ENCODE measurements at regions not wholly inside any gene's neighbourhood (a gene's known extent, or its start where the extent isn't known, plus 50 kb on each side); places are given as distances from the start of the nearest gene placed in this dataset.

DNA sequence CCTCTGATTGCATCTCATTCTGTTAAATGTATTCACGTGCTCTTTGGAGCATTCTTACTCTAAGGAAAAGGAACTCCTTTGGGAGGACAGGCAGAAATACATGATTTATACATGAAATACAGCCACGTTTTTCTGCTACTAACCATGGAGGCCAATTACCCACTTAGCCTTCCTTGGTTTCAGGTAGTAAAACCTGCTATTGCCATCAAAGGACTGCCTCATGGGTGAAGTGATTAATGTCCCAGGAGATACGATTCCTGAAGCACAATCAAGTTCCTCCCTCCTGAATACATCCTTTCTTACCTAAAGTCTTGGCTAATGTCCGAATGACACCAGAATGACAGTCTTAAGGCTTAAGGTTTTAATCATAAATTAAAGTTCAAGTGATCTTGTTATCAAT, 58.5 kb upstream of the PIK3CG start:
- no peak for DNase-seq (ENCODE audit: low read depth in 2 of 3, low spot score in 2 of 3)

DNA sequence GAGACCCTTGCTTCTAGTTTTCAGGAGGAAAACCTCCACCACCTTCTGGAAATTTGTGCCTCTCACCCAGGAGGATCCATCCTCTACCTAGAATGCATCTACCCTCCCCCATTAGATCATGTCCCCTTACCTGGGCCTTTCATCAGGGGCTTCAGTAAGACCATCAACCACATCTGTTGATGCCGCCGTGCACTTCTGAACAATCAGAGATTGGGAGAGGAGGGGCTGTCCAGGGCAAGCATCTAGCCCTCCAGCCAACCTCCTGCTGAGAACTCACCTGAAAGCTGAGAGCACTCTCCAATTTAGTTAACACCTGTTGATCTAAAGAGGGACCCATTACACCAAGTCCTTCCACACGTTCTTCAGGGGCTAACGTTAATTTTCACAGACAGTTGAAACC, 57.6 kb upstream of the PIK3CG start:
- DNase-seq (ENCODE audit: low read depth in 2 of 3, low spot score in 2 of 3): no peak

DNA sequence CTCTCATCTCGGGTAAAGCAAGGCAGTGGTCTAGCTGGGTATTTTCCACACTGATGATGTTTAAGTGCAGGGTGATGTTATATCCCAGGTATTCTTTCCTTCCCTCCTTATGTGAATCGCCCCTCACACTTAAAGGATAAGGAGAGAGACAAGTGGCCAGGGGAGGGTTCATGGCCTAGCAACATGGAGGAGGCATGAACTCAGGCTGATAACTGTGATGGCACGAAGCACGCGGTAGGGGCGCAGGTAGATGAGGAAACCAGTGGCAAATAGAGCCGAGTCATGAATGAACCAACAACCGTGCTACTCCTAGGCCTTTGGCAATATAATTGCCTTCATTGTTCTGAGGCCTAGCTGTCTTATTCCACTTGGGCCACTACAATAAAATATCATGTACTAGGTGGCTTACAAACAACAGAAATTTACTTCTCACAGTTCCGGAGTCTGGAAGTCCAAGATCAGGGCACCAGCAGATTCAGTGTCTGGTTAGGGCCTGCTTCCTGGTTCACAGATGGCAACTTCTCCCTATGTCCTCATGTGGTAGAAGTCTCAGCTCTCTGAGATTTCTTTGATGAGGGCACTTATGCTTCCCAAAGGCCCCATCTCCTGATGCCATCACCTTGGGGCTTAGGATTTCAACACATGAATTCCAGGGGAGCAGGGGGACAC, 56.0 kb upstream of the PIK3CG start:
- DNase-seq (ENCODE audit: low read depth in 2 of 3, low spot score in 2 of 3): no peak

DNA sequence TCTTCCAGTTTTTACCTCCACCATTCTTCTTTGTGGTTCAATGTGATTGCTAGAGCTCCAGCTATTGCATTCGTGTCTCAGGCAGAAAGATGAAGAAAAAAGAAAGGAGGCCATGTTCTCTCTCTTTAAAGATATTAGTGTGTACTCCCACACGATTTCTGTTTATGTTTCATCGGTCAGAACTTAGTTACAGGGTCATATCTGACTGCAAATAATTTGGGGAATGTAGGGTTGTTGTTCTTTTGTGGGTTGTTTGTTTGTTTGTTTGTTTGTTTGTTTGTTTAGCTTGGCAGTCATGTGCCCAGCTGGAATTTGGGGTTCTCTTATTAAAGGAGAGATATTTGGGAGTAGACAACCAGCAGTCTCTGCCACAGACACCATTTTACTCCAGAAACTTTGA, 53.6 kb upstream of the PIK3CG start:
- no peak for DNase-seq (ENCODE audit: low read depth in 2 of 3, low spot score in 2 of 3)

DNA sequence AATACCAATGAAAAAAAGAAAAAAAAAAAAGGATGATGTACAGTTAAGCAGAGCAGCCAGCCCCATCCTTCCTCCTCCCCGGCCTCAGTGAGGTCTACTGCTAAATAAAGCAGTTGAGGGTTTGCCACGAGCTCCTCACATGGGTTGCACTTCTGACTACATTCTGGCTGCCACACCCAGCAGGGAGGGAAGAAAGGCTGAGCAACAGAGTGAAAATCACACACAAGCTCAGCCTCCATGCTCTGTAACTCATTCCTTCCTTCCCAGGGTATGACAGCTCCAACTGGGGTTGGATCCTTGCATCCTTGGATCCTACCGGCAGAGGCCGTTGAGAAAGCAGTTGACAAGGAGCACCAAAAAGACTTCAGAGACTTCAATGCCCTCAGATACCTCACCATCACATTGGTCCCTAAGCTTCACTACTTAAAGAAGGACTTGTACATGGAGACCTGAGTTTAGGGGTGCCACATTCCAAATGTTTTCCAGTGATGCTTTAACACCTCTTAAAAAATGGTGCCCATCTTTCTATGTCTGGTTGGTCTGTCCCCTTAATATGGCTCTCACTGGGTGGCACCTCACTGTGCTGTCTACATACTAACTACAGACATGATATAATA, 52.9 kb upstream of the PIK3CG start:
- no peak for DNase-seq (ENCODE audit: low read depth in 2 of 3, low spot score in 2 of 3)

DNA sequence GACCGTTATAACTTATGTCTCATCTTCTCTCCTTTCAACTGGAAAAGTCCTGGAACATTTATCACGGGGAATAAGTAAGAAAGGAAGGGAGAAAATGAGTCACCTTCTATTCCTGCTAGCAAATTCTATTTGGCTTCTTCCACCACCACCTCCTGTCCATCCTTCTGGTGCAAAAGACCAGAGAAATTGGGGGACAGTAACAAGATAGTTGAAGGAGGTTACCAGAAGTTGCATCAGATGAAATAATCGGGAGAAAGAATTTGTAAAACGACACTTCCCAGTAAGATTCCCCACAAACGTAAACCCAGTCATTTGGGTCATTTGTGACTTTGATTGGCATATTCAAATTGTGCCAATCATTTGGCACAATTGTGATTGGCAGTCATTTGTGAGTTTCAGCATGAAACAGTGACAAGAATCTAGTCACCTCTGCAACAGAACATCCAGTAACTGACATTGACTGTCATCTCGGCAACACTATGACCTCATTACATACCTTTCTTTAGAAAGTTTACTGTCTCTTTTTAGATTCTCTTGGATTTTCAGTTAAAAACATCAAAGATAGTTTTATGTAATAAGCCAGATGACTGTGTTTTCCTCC, 51.3 kb upstream of the PIK3CG start:
- DNase-seq (ENCODE audit: low read depth in 2 of 3, low spot score in 2 of 3): no peak

DNA sequence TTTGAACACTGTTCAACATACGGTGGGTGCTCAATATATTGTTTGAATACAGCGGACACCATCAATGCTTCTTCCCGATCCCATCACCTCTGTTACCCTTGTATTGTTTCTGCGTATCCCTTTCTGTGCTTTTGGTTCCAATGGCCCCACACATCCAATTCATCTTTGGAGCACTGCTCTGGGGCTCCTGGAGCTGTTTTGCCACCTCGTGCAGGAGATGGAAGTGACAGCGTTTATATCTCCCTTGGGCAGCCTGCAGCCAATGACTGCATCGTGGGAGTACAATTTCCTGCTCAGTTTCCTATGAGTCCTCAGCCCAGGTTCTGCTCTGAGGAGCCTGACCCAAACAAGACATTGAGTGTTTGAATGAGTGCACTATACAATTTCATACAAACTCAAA, 50.2 kb upstream of the PIK3CG start:
- DNase-seq (ENCODE audit: low read depth in 2 of 3, low spot score in 2 of 3): no peak
